ENCODE measurements at regions not wholly inside any gene's neighbourhood (a gene's known extent, or its start where the extent isn't known, plus 50 kb on each side); places are given as distances from the start of the nearest gene placed in this dataset.
"Not testable (repeated sequence)": the region's sequence is repeated elsewhere in the genome, so short reads cannot be mapped to it uniquely, and the experiment has no call there.

- DNase-seq, result not testable (repeated sequence)
Observed at GRCh38 chr1:850318-850717, 73.4 kb upstream of the SAMD11 start.

- DNase-seq, result not testable (repeated sequence)
Observed at GRCh38 chr1:851398-851797, 72.3 kb upstream of the SAMD11 start.

GRCh38 chr1:851841-852240, 71.9 kb upstream of the SAMD11 start:
- DNase-seq, result not testable (repeated sequence)

- DNase-seq, result not testable (repeated sequence)
Observed at GRCh38 chr1:855202-855981, 68.3 kb upstream of the SAMD11 start.

- not testable (repeated sequence) for DNase-seq
Observed at GRCh38 chr1:856541-857057, 67.1 kb upstream of the SAMD11 start.

GRCh38 chr1:857926-858648, 65.6 kb upstream of the SAMD11 start:
- not testable (repeated sequence) for DNase-seq

- DNase-seq, result not testable (repeated sequence)
Observed at GRCh38 chr1:858649-859041, 65.1 kb upstream of the SAMD11 start.

GRCh38 chr1:860941-861340, 62.8 kb upstream of the SAMD11 start:
- DNase-seq, result not testable (repeated sequence)

- no peak for DNase-seq
Observed at GRCh38 chr1:861714-862113, 62.0 kb upstream of the SAMD11 start.

GRCh38 chr1:862601-863000, 61.1 kb upstream of the SAMD11 start:
- not testable (repeated sequence) for DNase-seq

- DNase-seq, result not testable (repeated sequence)
Observed at GRCh38 chr1:865633-866032, 58.1 kb upstream of the SAMD11 start.

- no peak for DNase-seq
Observed at GRCh38 chr1:866095-866494, 57.6 kb upstream of the SAMD11 start.

- not testable (repeated sequence) for DNase-seq
Observed at GRCh38 chr1:866631-867299, 57.0 kb upstream of the SAMD11 start.

GRCh38 chr1:867550-867949, 56.2 kb upstream of the SAMD11 start:
- DNase-seq, result peak; percentile 46

- DNase-seq, result peak; percentile 76
Observed at GRCh38 chr1:869499-870244, 54.1 kb upstream of the SAMD11 start.

All from inflammatory macrophage treated with lipopolysaccharide for 4 hours (primary cell).